ENCODE measurements at regions not wholly inside any gene's neighbourhood (a gene's known extent, or its start where the extent isn't known, plus 50 kb on each side); places are given as distances from the start of the nearest gene placed in this dataset.

- TF ChIP-seq, protein P1, sequence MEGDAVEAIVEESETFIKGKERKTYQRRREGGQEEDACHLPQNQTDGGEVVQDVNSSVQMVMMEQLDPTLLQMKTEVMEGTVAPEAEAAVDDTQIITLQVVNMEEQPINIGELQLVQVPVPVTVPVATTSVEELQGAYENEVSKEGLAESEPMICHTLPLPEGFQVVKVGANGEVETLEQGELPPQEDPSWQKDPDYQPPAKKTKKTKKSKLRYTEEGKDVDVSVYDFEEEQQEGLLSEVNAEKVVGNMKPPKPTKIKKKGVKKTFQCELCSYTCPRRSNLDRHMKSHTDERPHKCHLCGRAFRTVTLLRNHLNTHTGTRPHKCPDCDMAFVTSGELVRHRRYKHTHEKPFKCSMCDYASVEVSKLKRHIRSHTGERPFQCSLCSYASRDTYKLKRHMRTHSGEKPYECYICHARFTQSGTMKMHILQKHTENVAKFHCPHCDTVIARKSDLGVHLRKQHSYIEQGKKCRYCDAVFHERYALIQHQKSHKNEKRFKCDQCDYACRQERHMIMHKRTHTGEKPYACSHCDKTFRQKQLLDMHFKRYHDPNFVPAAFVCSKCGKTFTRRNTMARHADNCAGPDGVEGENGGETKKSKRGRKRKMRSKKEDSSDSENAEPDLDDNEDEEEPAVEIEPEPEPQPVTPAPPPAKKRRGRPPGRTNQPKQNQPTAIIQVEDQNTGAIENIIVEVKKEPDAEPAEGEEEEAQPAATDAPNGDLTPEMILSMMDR (IDR thresholded peaks at IDR 0.05) = no peak
- TF ChIP-seq EP300 (IDR thresholded peaks at IDR 0.05) = no peak
- no peak for TF ChIP-seq POLR2A (IDR thresholded peaks at IDR 0.05)
These were observed 739.3 kb upstream of the FAM241A start for GRCh38 chr4:111405989-111406388.

Data from suprapubic skin (tissue), 3 donors.